NB4 (cell line): ENCODE measurements at regions not wholly inside any gene's neighbourhood (a gene's known extent, or its start where the extent isn't known, plus 50 kb on each side); places are given as distances from the start of the nearest gene placed in this dataset.

Source experiments
- CTCF ChIP-seq: IDR thresholded peaks from one replicate; pipeline ENCODE4 v1.5.1; 2012; ENCODE audit warnings: low read depth, low read length
- POLR2A ChIP-seq: IDR thresholded peaks from 2 replicates; pipeline ENCODE4 v1.6.1; 2011; ENCODE audit warnings: mild to moderate bottlenecking; ENCODE audit not compliant: insufficient read length; ENCODE audit errors: extremely low read depth

GRCh38 chr6:144335914-144336313 is 50.8 kb downstream of the UTRN start:
- TF ChIP-seq CTCF, result no peak
- no peak for TF ChIP-seq POLR2A
